SH-SY5Y (cell line): ENCODE measurements at regions not wholly inside any gene's neighbourhood (a gene's known extent, or its start where the extent isn't known, plus 50 kb on each side); places are given as distances from the start of the nearest gene placed in this dataset.

Experiments used
- GATA2 ChIP-seq: IDR thresholded peaks from 2 replicates; pipeline ENCODE4 v1.6.1; 2011; ENCODE audit warnings: mild to moderate bottlenecking, low read depth, low read length
- GATA3 ChIP-seq: IDR thresholded peaks from 2 replicates; pipeline ENCODE4 v1.6.1; 2011; ENCODE audit warnings: low read depth, mild to moderate bottlenecking, low read length, moderate library complexity

DNA sequence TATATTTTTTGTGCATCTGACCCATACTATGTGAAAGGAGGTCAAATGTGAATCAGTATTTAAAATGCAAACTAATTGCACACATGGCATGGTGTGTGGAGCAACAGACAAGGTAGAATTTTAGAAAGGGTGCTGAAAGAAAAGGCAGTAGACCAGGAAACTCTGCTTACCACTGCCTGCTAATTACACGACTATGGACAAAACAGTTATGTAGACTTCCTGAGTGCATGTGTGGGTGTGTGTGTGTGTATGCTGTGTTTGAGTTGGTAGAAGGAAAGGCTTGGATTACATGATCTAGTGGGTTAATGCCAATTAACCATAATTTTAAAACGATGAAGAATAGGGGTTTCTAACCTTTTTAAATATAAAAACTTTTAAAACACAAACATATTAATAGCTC lies 349.9 kb downstream of the SH3GL2 start:
- TF ChIP-seq GATA3 = no peak
- TF ChIP-seq GATA2 = no peak
